GM08714 (cell line): ENCODE measurements at regions not wholly inside any gene's neighbourhood (a gene's known extent, or its start where the extent isn't known, plus 50 kb on each side); places are given as distances from the start of the nearest gene placed in this dataset.

Experiments used
- H3K4me3 ChIP-seq: fragments of 200-500 bp; sonication (Bioruptor generic); 2 replicates; pipeline ENCODE4 v1.5.1; 2014; ENCODE audit warnings: mild to moderate bottlenecking, low read length, inconsistent platforms
- ZNF274 ChIP-seq: IDR thresholded peaks from 2 replicates; pipeline ENCODE4 v1.6.1; 2012; ENCODE audit warnings: mild to moderate bottlenecking, low read depth, low read length

- H3K4me3 ChIP-seq, result no peak overlapping the region
- TF ChIP-seq ZNF274, result no peak
Observed at GRCh38 chr15:35320158-35320780, 225.7 kb downstream of the DPH6 start.

- H3K4me3 ChIP-seq, result no peak overlapping the region
- TF ChIP-seq ZNF274, result no peak
Observed at GRCh38 chr15:35319354-35319753, 226.6 kb downstream of the DPH6 start.

GRCh38 chr15:35317217-35317616 is 228.7 kb downstream of the DPH6 start:
- H3K4me3 ChIP-seq, result no peak overlapping the region
- no peak for TF ChIP-seq ZNF274

DNA sequence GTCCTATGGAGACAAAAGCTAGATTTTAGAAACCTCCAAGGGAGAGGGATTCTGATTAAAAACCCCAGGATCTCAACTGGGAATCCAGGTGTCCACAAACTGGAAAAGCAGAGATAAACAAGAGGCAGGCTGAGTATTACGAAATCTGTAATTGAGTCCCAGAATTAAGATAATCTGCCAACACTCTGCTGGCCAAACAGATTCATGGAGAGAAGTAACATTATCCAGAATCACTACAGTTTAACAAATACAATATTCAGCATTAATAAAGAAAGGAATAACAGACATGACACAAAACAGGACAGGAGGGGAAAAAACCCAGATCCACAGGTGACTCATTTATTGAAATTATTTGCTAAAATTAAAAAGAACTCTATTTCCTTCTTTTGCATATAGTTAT is 227.2 kb upstream of the NANOGP8 start:
- no peak overlapping the region for H3K4me3 ChIP-seq
- no peak for TF ChIP-seq ZNF274

GRCh38 chr15:35311615-35312014 is 226.5 kb upstream of the NANOGP8 start:
- TF ChIP-seq ZNF274, result no peak
- H3K4me3 ChIP-seq, result no peak overlapping the region

GRCh38 chr15:35309886-35310285 is 224.8 kb upstream of the NANOGP8 start:
- H3K4me3 ChIP-seq, result no peak overlapping the region
- no peak for TF ChIP-seq ZNF274

DNA sequence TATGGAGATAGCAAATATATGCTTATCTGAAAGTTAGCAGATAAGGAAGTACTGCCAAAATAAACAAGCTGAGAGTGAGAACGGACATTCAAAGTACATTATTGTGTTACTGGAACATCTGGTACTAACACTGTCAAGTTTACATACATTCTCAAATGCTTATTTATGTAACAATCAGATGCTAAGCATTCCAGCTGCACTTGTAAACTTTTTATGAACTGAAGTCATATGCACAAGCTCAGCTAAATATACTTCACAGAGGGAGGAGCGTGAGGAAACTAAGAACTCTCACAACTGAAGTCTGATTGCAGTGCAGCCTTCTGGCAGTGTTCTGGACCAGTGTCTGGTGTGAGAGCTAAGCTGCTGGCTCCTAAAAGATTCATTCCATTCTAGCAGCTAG is 223.7 kb upstream of the NANOGP8 start:
- no peak for TF ChIP-seq ZNF274
- no peak overlapping the region for H3K4me3 ChIP-seq

DNA sequence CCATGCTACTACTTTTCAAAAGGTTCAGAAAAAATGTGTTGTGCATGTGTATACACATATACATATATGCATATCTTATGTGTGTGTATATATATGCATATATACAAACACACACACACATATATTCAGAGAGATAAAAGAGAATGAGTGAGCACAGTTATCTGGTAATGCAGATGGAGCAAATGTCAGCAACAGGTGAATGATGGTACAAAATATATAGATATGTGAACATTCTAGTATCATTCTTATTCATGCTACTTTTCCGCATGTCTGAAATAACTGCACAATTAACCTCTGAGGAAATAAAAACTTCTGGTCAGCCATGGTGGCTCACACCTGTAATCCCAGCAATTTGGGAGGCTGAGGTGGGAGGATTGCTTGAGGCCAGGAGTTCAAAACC is 222.6 kb upstream of the NANOGP8 start:
- no peak for TF ChIP-seq ZNF274

DNA sequence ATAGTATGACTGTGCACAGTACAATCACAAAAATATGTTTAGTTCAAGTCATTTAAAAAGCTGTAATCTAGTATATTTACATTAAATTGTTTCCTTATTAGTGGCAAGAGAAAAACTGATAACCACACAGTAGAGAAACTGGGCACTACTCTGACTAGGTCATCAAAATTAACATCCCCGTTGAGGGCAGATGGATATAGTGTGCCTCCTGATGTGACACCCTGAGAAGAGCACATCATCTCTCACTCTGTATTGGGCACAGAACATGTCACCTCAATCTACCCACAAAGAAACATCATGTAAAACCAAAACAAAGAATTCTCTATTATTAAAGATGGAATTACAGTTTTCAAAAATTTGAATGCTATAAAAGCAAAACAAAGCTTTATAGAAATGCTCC is 221.9 kb upstream of the NANOGP8 start:
- TF ChIP-seq ZNF274, result no peak
- no peak overlapping the region for H3K4me3 ChIP-seq

More for the DNA sequence above, 222.6 kb upstream of the NANOGP8 start:
- no peak overlapping the region for H3K4me3 ChIP-seq

DNA sequence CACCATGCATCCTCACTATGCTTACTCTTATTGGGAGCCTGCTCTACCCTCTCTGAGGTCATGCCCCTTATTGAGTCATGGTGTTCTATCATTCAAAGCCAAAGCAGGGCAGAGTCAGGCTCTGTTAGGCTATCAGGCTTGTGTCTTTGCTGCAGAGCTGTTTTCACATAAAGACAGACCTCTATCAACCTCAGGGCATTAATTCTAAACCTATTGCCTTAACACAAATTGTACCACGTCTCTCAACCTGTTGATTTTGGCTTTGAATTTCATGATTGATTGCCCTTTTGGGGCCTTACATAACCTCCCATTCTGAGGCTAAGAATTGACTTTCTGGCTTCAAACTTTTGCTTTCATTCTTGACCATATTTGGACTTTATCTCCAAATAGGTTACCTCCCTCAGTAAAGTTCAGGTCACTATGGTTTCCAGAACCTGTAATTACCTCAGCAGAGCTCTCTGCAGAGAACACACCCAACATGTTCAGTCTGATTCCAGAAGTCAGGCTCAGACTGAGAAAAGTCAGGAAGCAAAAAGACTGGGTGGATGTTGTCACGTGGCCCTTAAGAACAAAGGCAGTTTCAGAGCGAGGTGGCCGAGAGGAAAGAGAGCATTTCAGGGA is 221.4 kb upstream of the NANOGP8 start:
- H3K4me3 ChIP-seq, result no peak overlapping the region

DNA sequence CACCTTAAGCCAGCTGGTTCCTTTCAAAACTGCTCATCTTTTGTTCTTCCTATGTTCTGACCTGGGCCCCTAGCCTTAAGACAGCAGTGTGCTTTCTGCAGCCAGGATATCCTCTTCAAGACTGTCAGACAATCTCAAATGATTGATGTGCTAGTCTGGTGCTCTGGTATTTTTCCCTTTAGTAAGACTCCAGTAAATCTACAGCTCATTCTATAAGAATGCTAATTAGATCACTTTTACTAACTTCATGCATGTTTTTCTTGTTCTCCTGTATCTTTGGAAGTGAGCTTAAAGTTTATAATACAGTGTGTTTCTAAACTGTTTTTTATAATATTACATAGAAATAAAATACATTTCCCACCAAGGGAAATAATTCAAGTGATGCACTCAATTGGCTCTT is 220.9 kb upstream of the NANOGP8 start:
- no peak for TF ChIP-seq ZNF274
- H3K4me3 ChIP-seq, result no peak overlapping the region

More for the DNA sequence above, 221.4 kb upstream of the NANOGP8 start:
- TF ChIP-seq ZNF274, result no peak

DNA sequence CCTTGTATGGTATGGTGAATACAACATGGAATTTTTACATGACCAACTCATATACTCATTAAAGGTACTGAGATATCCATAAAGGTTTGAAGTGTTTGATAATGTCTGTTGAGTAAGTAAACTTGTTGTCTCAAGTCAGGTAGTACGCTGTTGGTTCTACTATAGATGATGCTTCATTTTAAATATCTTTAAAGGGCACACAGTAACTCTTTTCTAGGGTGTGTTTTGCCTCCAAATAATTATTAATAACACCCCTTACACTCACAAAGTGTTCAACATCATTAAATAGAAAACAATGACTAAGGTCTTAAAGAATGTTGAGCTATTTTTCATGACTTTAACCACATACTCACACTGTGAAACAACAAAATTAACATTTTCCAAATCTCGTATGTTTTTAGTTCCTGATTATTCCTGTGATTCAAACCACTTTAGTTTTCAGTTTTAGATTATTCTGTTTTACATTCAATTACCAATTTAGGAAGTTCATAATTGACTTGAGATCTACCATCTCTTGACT is 220.0 kb upstream of the NANOGP8 start:
- H3K4me3 ChIP-seq, result no peak overlapping the region
- no peak for TF ChIP-seq ZNF274

- TF ChIP-seq ZNF274, result no peak
- H3K4me3 ChIP-seq, result no peak overlapping the region
Observed at GRCh38 chr15:35304389-35304788, 219.3 kb upstream of the NANOGP8 start.

GRCh38 chr15:35302334-35302733 is 217.2 kb upstream of the NANOGP8 start:
- no peak for TF ChIP-seq ZNF274

DNA sequence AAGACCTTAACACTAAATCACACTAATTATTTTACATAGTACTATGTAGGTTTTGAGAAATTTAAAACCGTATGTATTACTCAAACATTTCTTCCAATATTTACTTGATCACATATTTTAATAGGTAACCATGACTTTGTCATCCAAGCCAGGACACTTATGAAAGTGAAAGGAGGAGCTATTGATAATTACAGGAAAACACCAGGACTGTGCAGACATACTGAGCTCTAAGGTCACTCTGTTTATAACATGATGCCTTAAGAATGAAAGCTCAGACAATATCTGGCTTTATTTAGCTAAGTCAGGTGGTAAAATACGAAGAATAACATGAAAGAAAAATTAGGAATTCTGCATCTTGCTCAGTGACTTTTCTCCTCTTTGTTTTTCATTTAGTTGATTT is 216.0 kb upstream of the NANOGP8 start:
- H3K4me3 ChIP-seq, result no peak overlapping the region
- TF ChIP-seq ZNF274, result no peak

More at GRCh38 chr15:35302334-35302733, 217.2 kb upstream of the NANOGP8 start:
- H3K4me3 ChIP-seq, result no peak overlapping the region

DNA sequence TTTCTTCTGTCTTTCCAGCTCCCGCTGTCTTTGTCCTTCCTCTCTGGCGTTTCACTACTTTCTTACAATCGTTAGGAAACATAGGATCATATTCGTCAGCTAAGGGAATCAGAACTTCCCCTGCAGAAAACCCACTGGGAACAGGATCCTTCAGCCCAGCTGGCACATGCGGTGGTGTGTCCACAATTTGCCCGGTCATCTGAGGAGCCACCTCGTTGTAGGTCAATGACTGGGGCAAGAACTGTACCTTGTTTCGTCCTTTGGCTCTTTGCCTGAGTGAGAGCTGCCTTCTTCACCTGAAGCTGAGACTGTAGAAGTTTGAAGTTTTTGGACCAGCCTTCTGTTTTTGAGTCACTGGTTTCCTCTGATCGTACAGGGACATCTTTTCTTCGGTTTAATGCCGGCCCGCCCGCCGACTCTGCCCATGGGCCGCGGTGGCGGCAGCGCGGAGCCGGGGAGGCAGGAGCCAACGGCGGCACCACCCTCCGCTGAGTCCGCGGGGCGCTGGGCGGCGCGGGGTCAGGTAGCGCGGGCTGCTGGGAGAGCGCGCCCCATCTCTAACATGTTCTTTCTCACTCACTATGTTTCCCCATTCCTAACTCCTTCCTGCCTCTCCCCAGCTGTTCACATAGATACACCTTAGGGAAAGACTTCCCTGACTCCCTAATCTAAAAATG is 214.1 kb upstream of the NANOGP8 start:
- no peak overlapping the region for H3K4me3 ChIP-seq
- no peak for TF ChIP-seq ZNF274
